ENCODE measurements at regions not wholly inside any gene's neighbourhood (a gene's known extent, or its start where the extent isn't known, plus 50 kb on each side); places are given as distances from the start of the nearest gene placed in this dataset.

DNA sequence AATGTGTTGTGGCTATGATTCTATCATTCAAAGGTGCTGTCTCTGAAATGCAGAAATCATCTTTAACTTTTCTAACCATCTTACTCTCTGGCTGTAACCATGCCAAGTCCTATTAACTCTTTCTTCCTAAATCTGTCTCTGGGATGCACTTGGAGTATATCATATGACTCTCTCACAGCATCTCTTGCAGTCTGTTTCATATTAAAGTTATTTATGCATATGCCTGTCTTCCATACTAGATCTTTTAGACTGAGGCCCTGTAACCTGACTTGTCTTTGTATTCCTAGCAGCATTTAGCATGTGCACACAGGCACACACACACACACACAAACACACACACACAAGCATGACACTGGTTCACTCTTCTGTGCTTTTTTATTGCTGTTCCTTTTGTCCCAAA lies 320.6 kb downstream of the ETAA1 start:
- TF ChIP-seq, protein P1, sequence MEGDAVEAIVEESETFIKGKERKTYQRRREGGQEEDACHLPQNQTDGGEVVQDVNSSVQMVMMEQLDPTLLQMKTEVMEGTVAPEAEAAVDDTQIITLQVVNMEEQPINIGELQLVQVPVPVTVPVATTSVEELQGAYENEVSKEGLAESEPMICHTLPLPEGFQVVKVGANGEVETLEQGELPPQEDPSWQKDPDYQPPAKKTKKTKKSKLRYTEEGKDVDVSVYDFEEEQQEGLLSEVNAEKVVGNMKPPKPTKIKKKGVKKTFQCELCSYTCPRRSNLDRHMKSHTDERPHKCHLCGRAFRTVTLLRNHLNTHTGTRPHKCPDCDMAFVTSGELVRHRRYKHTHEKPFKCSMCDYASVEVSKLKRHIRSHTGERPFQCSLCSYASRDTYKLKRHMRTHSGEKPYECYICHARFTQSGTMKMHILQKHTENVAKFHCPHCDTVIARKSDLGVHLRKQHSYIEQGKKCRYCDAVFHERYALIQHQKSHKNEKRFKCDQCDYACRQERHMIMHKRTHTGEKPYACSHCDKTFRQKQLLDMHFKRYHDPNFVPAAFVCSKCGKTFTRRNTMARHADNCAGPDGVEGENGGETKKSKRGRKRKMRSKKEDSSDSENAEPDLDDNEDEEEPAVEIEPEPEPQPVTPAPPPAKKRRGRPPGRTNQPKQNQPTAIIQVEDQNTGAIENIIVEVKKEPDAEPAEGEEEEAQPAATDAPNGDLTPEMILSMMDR (IDR thresholded peaks at IDR 0.05), result no peak
- TF ChIP-seq ZFX (IDR thresholded peaks at IDR 0.05; ENCODE audit: borderline replicate concordance), result no peak
- H3K27ac ChIP-seq, result no peak overlapping the region

DNA sequence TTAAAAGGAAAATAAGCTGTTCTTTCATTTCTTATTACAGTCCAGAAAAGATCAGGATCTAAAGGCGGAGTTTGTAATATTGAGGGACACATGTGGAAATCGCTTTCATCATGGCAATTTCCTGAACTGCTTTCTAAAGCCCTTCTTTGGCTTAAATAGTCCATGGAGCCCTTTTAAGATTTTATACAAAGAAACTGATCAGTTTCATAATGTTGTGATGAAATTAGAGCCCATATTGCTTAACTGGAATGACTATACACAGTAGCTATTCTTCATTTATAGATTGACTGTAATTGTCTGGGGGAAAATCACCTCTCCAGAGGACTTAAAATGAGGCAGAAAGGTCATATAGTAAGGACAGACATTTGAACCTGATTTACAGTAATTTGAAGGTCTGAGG lies 322.2 kb downstream of the ETAA1 start:
- TF ChIP-seq ZFX (IDR thresholded peaks at IDR 0.05; ENCODE audit: borderline replicate concordance), result no peak
- TF ChIP-seq, protein P1 (IDR thresholded peaks at IDR 0.05), result no peak
- H3K27ac ChIP-seq, result no peak overlapping the region

DNA sequence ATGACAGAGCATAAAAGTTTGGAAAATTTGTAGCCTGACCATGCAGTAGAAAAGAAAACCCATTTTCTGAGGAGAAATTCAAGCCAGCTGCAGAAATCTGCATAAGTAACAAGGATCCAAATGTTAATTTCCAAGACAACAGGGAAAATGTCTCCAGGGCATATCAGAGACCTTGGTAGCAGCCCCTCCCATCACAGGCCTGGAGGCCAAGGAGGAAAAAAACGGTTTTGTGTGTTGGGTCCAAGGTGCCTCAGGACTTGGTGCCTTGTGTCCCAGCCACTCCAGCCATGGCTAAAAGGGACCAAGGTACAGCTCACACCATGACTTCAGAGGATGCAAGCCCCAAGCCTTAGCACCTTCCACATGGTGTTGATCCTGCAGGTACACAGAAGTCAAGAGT lies 324.4 kb downstream of the ETAA1 start:
- TF ChIP-seq, protein P1 (IDR thresholded peaks at IDR 0.05), result no peak
- no peak for TF ChIP-seq ZFX (IDR thresholded peaks at IDR 0.05; ENCODE audit: borderline replicate concordance)
- H3K27ac ChIP-seq, result no peak overlapping the region

DNA sequence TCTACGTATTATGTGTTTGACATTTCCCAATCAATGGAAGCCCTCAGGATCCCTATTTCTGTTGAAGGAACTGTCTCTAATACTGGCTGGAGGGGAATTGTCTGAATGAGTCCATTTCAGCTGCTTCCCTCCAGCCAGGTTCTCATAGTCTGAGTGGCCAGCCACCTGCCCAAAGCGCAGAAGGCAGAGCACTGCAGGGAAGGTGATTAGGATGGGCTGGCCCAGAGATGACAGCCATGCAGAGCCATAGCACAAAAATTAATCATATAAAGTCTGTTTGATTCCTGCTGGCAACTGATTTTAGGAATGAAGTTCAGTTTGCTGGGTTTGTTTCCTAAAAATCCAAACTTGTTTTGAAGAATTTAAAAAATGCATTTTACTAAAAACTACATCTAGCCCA lies 327.1 kb downstream of the ETAA1 start:
- no peak for TF ChIP-seq ZFX (IDR thresholded peaks at IDR 0.05; ENCODE audit: borderline replicate concordance)
- TF ChIP-seq, protein P1 (IDR thresholded peaks at IDR 0.05), result no peak
- no peak overlapping the region for H3K27ac ChIP-seq

DNA sequence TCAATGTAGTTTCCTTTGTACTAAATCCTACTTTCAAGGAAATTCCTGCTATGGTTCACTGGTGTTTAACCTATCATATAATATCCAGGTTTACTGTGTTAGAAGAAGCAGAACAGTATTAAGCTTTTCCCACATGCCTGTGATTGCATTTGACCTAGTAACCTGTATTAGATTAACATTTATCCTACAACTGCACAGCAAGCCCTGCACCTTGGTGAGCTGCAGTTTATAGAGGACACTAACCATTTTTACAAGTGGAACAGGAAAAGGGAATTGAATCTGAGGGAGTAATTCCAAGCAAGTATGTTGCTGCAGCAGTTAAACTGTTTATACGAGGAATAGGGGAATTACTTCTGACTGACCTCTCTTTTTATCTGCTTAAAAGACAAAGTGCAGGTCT lies 328.6 kb downstream of the ETAA1 start:
- TF ChIP-seq, protein P1 (IDR thresholded peaks at IDR 0.05), result no peak
- TF ChIP-seq ZFX (IDR thresholded peaks at IDR 0.05; ENCODE audit: borderline replicate concordance), result no peak

DNA sequence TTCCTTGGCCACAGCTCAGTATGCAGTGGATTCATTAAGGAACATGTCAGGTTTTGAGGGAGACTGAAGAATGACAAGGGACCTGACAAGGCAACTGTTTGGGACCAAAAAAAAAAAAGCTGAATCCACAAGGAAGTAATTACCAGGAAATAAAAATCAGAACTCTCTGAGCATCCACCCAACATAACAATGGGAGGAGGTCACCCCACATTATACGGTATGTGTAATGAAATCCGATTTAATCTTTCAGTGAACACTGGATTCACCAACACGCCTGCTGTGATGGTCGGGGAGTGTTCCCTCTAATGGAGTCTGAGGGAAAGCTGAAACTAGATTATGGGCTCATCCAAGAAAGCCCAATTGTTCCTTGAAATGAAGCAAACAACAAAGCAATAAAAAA lies 329.3 kb downstream of the ETAA1 start:
- no peak overlapping the region for H3K27ac ChIP-seq
- TF ChIP-seq, protein P1 (IDR thresholded peaks at IDR 0.05), result no peak
- no peak for TF ChIP-seq ZFX (IDR thresholded peaks at IDR 0.05; ENCODE audit: borderline replicate concordance)

More for the DNA sequence above, 328.6 kb downstream of the ETAA1 start:
- no peak overlapping the region for H3K27ac ChIP-seq

DNA sequence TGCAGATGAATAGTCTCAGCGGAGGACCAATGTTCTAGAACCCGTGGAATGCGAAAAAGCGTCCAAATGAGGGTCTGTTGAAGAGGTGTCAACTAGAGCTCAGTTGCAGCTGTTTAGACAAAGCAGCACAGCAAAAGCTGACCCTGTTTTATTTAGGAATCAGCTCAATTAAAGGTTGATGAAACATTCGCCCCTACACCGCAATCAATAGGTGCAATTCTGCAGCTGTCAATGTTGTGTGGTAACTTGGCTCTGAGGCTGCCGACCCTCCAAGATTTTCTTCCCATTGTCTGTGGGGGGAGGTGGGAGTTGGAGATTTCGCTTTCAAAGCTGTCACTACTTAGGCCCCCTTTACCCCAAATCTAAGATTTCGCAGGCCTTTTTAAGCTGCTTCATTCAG lies 330.0 kb downstream of the ETAA1 start:
- H3K27ac ChIP-seq, result no peak overlapping the region
- no peak for TF ChIP-seq ZFX (IDR thresholded peaks at IDR 0.05; ENCODE audit: borderline replicate concordance)
- TF ChIP-seq, protein P1 (IDR thresholded peaks at IDR 0.05), result no peak

Measured in 22Rv1 (cell line).